ENCODE measurements at regions not wholly inside any gene's neighbourhood (a gene's known extent, or its start where the extent isn't known, plus 50 kb on each side); places are given as distances from the start of the nearest gene placed in this dataset.
A peak's percentile ranks its signal among the peaks of the same experiment; 100 is the strongest.

DNA sequence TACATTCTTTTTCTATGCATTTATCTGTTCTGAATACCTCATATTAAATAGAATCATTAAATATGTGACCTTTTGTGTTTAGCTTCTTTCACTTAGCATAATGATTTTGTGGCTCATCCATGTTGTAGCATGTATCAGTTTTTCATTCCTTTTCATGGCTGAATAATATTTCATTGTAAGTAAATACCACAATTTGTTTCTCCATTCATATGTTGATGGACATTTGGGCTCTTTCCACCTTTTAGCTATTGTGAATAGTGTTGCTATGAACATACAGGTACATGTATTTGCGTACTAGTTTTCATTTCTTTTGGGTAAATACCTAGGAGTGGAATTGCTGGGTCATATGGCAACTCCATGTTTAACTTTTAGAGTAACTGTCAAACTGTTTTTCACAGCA, 85.1 kb downstream of the GNL3L start:
- Histone ChIP-seq H3K36me3 (ENCODE audit: control insufficient read depth, insufficient read depth, low read length) (no peaks in the 10 kb centered on the region), H2AFZ (no peak overlapping the region), H3K79me2 (no peaks in the 10 kb centered on the region)

DNA sequence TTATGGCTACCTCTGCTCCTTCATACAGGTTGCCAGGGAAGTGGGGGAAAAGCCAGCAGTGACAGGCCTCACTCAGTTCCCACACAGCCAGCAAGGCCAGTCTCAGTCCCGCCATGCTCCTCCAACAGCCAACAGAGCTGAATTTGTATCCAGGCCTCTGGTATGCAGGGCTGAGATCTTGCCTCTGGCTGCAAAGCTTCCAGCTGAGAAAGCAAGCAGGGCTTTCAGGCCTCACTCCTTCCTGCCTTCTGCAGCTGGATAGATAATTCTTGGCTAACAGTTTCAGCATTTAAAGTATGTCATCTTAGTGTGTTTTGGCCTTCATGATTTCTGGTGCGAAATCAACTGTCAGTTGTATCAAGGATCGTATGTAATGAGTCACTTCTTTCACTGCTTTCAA, 103.6 kb downstream of the GNL3L start:
- TF ChIP-seq, protein P1, sequence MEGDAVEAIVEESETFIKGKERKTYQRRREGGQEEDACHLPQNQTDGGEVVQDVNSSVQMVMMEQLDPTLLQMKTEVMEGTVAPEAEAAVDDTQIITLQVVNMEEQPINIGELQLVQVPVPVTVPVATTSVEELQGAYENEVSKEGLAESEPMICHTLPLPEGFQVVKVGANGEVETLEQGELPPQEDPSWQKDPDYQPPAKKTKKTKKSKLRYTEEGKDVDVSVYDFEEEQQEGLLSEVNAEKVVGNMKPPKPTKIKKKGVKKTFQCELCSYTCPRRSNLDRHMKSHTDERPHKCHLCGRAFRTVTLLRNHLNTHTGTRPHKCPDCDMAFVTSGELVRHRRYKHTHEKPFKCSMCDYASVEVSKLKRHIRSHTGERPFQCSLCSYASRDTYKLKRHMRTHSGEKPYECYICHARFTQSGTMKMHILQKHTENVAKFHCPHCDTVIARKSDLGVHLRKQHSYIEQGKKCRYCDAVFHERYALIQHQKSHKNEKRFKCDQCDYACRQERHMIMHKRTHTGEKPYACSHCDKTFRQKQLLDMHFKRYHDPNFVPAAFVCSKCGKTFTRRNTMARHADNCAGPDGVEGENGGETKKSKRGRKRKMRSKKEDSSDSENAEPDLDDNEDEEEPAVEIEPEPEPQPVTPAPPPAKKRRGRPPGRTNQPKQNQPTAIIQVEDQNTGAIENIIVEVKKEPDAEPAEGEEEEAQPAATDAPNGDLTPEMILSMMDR (IDR thresholded peaks at IDR 0.05) = no peak
- H3K27me3 ChIP-seq (ENCODE audit: control insufficient read depth, insufficient read depth, low read length) = no peaks in the 10 kb centered on the region
- H3K4me1 ChIP-seq = no peaks in the 10 kb centered on the region
- no peak overlapping the region for H3K4me2 ChIP-seq (ENCODE audit: low read length)
- H3K36me3 ChIP-seq (ENCODE audit: control insufficient read depth, insufficient read depth, low read length) = no peaks in the 10 kb centered on the region
- no peak overlapping the region for H3K4me3 ChIP-seq (ENCODE audit: low read depth, low read length)
- no peak overlapping the region for H3K9ac ChIP-seq
- no peak overlapping the region for H2AFZ ChIP-seq
- no peak overlapping the region for H3K27ac ChIP-seq
- no peaks in the 10 kb centered on the region for H3K79me2 ChIP-seq
- H3K9me3 ChIP-seq (ENCODE audit: control insufficient read depth, low read length) = no peaks in the 10 kb centered on the region

More for the DNA sequence above, 85.1 kb downstream of the GNL3L start:
- Histone ChIP-seq H3K4me3 (ENCODE audit: low read depth, low read length) (no peak overlapping the region), H3K27me3 (ENCODE audit: control insufficient read depth, insufficient read depth, low read length) (no peaks in the 10 kb centered on the region), H3K27ac (no peak overlapping the region), H3K4me2 (ENCODE audit: low read length) (no peak overlapping the region), H3K9me3 (ENCODE audit: control insufficient read depth, low read length) (no peaks in the 10 kb centered on the region), H3K4me1 (no peaks in the 10 kb centered on the region), H3K9ac (no peak overlapping the region)
- TF ChIP-seq, protein P1 (IDR thresholded peaks at IDR 0.05) = no peak

DNA sequence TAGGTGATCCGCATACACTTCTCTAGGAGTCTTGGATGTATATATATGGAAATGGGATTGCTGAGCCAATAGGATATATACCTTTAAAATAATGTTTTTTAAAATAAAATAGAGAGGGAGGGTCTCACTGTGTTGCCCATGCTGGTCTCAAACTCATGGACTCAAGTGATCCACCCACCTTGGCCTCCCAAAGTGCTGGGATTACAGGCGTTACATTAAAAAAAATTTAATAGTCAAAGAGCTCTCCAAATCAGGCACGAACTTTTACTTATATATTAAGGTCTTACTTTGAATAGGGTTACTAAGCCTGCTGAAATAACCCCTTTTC, 109.0 kb downstream of the GNL3L start:
- Histone ChIP-seq H3K4me1 (peaks cover 14% of the 10 kb centered on the region), H3K4me2 (ENCODE audit: low read length) (peak overlapping the region; percentile 73), H3K27me3 (ENCODE audit: control insufficient read depth, insufficient read depth, low read length) (no peaks in the 10 kb centered on the region), H3K4me3 (ENCODE audit: low read depth, low read length) (peak overlapping the region; percentile 66), H3K9me3 (ENCODE audit: control insufficient read depth, low read length) (no peaks in the 10 kb centered on the region), H3K36me3 (ENCODE audit: control insufficient read depth, insufficient read depth, low read length) (no peaks in the 10 kb centered on the region), H3K27ac (peak overlapping the region; percentile 96), H2AFZ (peak overlapping the region; percentile 79), H3K79me2 (no peaks in the 10 kb centered on the region), H3K9ac (no peak overlapping the region)
- TF ChIP-seq, protein P1 (IDR thresholded peaks at IDR 0.05) = no peak

DNA sequence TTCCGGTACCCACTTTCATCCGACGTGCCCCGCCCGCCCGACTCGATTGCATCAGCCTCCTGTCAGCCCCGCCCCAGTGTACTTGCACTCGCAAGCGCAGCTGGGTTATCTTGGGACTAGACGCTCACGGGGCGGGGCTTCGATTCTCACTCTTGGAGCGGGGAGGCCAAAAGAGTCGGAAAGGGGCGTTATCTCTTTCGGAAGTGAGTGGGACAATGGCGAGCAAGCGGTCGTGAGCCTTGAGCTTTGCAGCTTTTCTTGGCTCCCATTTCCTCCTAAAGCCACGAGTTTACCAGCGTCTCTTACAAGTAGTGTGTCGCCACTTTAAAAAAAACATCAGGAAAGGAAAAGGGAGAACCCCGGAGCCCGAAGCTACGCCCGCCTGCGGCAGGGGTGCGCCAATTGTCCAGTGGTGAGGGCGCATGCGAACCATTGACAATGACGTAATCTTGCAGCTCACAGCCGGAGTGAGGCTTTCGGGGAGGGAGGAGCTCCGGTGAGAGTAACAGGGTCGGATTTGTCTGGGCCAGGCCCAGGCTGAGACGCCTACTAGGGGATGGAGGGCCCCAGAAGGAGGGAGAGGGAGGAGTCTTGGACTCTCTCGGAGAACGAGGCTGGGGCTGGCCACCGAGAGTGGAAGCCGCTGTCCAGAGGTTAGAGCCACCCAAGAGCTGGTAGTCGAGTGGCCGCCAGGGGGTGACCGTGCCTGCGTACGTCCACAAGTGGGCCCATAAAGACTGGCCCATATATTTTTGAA, 109.5 kb downstream of the GNL3L start:
- H3K4me1 ChIP-seq = peaks cover 14% of the 10 kb centered on the region
- H3K27me3 ChIP-seq (ENCODE audit: control insufficient read depth, insufficient read depth, low read length) = no peaks in the 10 kb centered on the region
- peak overlapping the region; percentile 73 for H3K4me2 ChIP-seq (ENCODE audit: low read length)
- no peak overlapping the region for H3K9ac ChIP-seq
- H3K27ac ChIP-seq = peak overlapping the region; percentile 96
- H3K9me3 ChIP-seq (ENCODE audit: control insufficient read depth, low read length) = no peaks in the 10 kb centered on the region
- peak overlapping the region; percentile 66 for H3K4me3 ChIP-seq (ENCODE audit: low read depth, low read length)
- peak overlapping the region; percentile 79 for H2AFZ ChIP-seq
- no peaks in the 10 kb centered on the region for H3K36me3 ChIP-seq (ENCODE audit: control insufficient read depth, insufficient read depth, low read length)
- no peaks in the 10 kb centered on the region for H3K79me2 ChIP-seq
- TF ChIP-seq, protein P1 (IDR thresholded peaks at IDR 0.05) = peak; percentile 52

Data from parathyroid adenoma (tissue), 2 donors.